ENCODE measurements at regions not wholly inside any gene's neighbourhood (a gene's known extent, or its start where the extent isn't known, plus 50 kb on each side); places are given as distances from the start of the nearest gene placed in this dataset.

GRCh38 chr16:65306722-65307121, 184.9 kb upstream of the CDH11 start:
- DNase-seq (ENCODE audit: insufficient read length, low spot score) (no peak), FAIRE-seq (no peak)
- no peak for TF ChIP-seq CTCF (IDR thresholded peaks at IDR 0.05; ENCODE audit: insufficient read depth, missing control alignments)

DNA sequence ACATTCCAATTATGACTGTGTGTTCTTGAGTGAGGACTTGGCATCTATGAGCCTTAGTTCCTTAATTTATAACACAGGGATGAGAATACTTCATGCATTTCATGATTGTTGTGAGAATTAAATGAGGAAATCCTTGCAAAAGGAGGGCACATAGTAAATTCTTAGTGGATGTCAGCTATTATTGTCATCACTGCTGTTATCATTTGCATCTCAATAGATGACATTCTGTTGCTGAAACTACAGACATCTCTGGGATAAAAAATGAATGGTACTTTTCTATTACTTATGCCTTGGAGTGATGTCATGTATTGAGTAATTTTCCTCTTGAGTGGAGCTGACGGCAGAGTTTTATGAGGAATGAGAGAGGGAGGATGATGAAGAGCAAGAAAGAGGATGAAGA, 184.4 kb upstream of the CDH11 start:
- TF ChIP-seq CTCF (IDR thresholded peaks at IDR 0.05; ENCODE audit: insufficient read depth, missing control alignments) = no peak
- FAIRE-seq (no peak), DNase-seq (ENCODE audit: insufficient read length, low spot score) (no peak)

DNA sequence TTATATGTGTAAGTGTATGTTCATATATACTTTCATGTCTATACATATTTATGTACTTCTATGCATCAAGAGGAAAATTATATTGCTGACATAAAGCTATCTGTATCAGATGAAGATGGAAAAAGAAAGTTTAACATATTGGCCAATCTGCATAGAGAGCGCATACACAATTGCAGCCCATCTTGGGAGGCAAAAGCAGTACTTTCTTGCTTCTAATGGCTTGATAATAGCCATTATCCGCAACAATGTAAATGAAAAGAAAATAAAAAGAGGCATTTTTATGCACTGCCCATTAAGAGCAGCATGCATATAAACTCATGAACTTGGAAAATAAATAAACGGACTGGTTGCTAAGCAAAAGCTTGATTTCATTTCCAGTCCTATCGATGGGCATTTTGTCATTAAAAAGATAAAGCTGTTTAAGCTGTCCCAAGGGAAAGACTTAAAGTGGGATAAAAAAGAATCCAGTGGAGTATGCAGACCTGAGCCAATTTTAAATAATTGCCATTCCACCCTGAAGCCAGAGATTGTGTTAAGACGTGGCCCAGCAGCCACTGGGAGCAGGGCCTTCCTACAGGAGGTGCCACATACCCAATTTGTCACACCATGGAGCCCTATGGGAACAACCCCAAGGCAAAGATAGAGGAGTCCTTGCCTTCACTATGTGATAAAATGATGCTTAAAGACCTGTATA, 183.6 kb upstream of the CDH11 start:
- FAIRE-seq (no peak), DNase-seq (ENCODE audit: insufficient read length, low spot score) (no peak)
- peak; percentile 43 for TF ChIP-seq CTCF (IDR thresholded peaks at IDR 0.05; ENCODE audit: insufficient read depth, missing control alignments)

GRCh38 chr16:65301029-65301428, 179.2 kb upstream of the CDH11 start:
- TF ChIP-seq CTCF (IDR thresholded peaks at IDR 0.05; ENCODE audit: insufficient read depth, missing control alignments) = no peak
- FAIRE-seq (no peak), DNase-seq (ENCODE audit: insufficient read length, low spot score) (no peak)

GRCh38 chr16:65297453-65297852, 175.6 kb upstream of the CDH11 start:
- TF ChIP-seq CTCF (IDR thresholded peaks at IDR 0.05; ENCODE audit: insufficient read depth, missing control alignments) = no peak
- DNase-seq (ENCODE audit: insufficient read length, low spot score) (no peak), FAIRE-seq (no peak)

GRCh38 chr16:65295527-65295926, 173.7 kb upstream of the CDH11 start:
- DNase-seq (ENCODE audit: insufficient read length, low spot score) = no peak
- TF ChIP-seq CTCF (IDR thresholded peaks at IDR 0.05; ENCODE audit: insufficient read depth, missing control alignments) = no peak
- FAIRE-seq = no peak

DNA sequence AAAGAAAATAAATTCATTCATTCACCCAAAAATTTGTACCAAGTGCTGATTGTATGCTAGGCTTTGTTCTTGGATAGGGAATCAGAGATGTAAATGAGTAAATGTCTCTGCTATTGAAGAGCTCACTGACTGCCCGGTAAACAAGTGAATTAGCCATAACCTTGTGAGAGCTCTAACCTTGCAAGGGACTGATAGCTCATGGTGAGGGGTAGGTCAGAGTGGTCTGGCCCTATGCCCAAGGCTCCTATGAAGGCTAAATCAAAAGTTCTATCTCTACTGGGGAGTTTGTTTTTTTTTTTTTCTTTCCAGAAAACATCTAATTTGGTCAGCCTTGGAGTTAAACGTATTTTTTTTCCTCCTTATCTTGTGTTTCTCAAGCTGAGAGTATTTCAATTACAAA, 172.8 kb upstream of the CDH11 start:
- TF ChIP-seq CTCF (IDR thresholded peaks at IDR 0.05; ENCODE audit: insufficient read depth, missing control alignments) = no peak

More for the DNA sequence above, 172.8 kb upstream of the CDH11 start:
- DNase-seq (ENCODE audit: insufficient read length, low spot score) (no peak), FAIRE-seq (no peak)

All from D721Med (cell line).